ENCODE measurements at regions not wholly inside any gene's neighbourhood (a gene's known extent, or its start where the extent isn't known, plus 50 kb on each side); places are given as distances from the start of the nearest gene placed in this dataset.

DNA sequence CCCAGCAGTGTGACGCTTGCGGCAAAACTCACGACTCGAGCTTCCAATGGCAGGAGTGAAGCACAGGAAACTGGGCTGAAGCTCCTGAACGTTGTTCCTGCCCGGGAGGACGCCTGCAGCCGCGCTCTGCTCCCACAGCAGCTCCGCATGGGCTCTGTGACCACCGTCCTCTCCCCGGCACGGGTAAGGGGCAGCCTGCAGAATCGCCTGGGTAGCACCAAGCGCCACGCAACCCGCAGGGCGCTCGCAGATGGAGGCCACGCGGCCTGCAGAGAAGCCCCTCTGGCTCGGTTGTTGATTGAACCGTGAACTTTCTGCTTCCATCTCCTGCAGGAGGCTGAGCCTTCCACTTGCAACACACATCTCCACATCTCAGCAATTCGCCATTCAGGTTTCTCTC lies 63.3 kb upstream of the ZNF236 start:
- TF ChIP-seq POLR2A (IDR thresholded peaks at IDR 0.05; ENCODE audit: low read depth) (no peak), POLR2AphosphoS5 (IDR thresholded peaks at IDR 0.05) (no peak), EP300 (IDR thresholded peaks at IDR 0.05) (no peak)
- TF ChIP-seq, protein P1, sequence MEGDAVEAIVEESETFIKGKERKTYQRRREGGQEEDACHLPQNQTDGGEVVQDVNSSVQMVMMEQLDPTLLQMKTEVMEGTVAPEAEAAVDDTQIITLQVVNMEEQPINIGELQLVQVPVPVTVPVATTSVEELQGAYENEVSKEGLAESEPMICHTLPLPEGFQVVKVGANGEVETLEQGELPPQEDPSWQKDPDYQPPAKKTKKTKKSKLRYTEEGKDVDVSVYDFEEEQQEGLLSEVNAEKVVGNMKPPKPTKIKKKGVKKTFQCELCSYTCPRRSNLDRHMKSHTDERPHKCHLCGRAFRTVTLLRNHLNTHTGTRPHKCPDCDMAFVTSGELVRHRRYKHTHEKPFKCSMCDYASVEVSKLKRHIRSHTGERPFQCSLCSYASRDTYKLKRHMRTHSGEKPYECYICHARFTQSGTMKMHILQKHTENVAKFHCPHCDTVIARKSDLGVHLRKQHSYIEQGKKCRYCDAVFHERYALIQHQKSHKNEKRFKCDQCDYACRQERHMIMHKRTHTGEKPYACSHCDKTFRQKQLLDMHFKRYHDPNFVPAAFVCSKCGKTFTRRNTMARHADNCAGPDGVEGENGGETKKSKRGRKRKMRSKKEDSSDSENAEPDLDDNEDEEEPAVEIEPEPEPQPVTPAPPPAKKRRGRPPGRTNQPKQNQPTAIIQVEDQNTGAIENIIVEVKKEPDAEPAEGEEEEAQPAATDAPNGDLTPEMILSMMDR (IDR thresholded peaks at IDR 0.05) = no peak
- H3K4me3 ChIP-seq = no peak overlapping the region
- H3K9me3 ChIP-seq = no peaks in the 10 kb centered on the region
- H3K36me3 ChIP-seq = no peaks in the 10 kb centered on the region
- DNase-seq (ENCODE audit: extremely low spot score) = no peak
- 95% methylated on average over 19 of the region's 24 CpGs for WGBS
- no peaks in the 10 kb centered on the region for H3K27me3 ChIP-seq
- intact Hi-C loops (cut with DNase I) = no loop called here
- peaks cover 0 to 16% (median 7%) of the 10 kb centered on the region in 4 donors for H3K4me1 ChIP-seq
- no peak overlapping the region for H3K27ac ChIP-seq (replicated peaks in 1 of 4)

DNA sequence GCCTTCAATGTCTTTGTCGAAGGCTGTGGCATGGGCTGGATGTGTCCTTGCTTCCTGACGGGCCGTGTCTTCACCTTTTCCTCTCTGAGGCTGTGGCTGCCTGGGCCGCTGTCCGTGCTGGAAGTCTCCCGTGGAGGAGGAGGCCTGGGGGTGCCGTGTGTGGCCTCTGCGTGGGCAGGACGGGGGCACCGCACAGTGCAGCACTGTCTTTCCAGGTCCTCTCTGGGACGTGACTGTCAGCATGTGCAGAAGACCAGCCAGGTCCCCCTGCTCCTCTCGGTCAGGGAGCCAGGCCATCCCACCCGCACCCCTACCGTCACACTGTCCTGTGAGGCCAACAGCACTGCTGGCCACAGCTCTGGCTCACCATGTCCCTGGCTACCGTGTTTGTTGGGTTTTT lies 64.4 kb upstream of the ZNF236 start:
- Histone ChIP-seq H3K4me3 (no peak overlapping the region), H3K36me3 (no peaks in the 10 kb centered on the region), H3K27me3 (no peaks in the 10 kb centered on the region), H3K4me1 (peaks cover 0 to 16% (median 7%) of the 10 kb centered on the region in 4 donors), H3K9me3 (no peaks in the 10 kb centered on the region), H3K27ac (replicated peaks in 1 of 4) (peak overlapping the region in 3 of 4 donors; percentile 50 to 63 (median 52))
- 88% methylated on average over 15 of the region's 15 CpGs for WGBS
- DNase-seq (ENCODE audit: extremely low spot score) = no peak
- intact Hi-C loops (cut with DNase I) = no loop called here
- no peak for TF ChIP-seq POLR2A (IDR thresholded peaks at IDR 0.05; ENCODE audit: low read depth)
- no peak for TF ChIP-seq POLR2AphosphoS5 (IDR thresholded peaks at IDR 0.05)
- TF ChIP-seq EP300 (IDR thresholded peaks at IDR 0.05) = no peak

DNA sequence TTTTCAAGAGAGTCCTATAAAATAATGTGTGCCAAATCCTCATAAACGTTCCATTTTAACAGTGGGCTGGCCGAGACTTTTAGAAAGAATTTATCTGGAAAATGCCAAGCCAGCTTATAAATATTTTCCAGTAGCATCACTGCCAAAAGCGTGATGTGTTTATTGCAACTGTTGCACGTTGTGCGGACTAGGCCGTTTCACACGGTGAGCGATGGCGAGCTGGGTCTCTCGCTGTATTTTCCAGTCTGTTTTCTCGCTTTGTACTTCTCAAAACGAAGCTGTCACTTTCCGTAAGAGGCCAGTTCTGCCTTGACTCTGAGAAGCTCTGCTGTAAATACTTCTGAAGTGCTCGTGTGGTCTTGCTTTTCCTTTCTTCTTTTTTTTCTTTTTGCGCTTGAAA lies 65.0 kb upstream of the ZNF236 start:
- no peak overlapping the region for H3K4me3 ChIP-seq
- no peaks in the 10 kb centered on the region for H3K36me3 ChIP-seq

DNA sequence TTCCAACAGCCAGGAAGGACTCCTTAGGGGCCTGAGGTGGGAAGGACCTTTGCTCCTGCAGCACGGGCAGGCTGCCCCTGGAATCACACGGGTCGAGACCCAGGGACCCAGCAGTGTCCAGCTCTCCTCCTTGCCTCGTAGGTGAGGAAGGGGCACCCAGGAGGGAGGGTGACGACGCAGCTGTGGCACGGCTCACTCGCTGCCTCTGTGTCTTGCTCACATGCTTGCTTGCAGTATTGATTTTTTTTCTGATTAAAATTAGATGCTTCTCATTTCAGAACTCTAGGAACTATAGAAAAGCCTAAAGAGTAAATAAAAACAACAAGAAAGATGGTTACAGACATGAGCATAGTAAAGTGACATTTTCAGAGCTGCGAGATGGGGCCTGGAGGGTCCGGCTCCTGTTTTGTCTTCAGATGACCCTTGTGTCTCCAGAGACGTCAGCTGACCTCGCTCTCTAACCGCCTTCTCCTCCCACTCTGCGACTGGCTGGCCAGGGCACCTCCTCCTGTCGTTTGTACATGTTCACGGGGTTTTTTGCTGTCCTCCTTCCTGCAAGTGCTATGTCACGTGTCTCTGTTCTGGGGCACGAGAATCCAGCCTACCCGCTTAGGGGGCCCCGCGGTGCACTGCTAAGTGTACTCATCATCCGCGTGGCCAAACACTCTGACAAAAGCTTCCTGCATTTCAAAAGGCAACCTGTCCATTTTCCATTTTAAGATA lies 65.7 kb upstream of the ZNF236 start:
- 77% methylated on average over 23 of the region's 23 CpGs for WGBS
- intact Hi-C loops (cut with DNase I) = no loop called here
- no peak for DNase-seq (ENCODE audit: extremely low spot score)

More for the DNA sequence above, 65.0 kb upstream of the ZNF236 start:
- Histone ChIP-seq H3K27ac (replicated peaks in 1 of 4) (peak overlapping the region in 3 of 4 donors; percentile 50 to 63 (median 52)), H3K27me3 (no peaks in the 10 kb centered on the region), H3K9me3 (no peaks in the 10 kb centered on the region), H3K4me1 (peaks cover 0 to 16% (median 7%) of the 10 kb centered on the region in 4 donors)
- TF ChIP-seq POLR2AphosphoS5 (IDR thresholded peaks at IDR 0.05) = no peak
- TF ChIP-seq EP300 (IDR thresholded peaks at IDR 0.05) = no peak
- TF ChIP-seq, protein P1 (IDR thresholded peaks at IDR 0.05) = no peak
- TF ChIP-seq POLR2A (IDR thresholded peaks at IDR 0.05; ENCODE audit: low read depth) = no peak
- intact Hi-C loops (cut with DNase I) = no loop called here
- DNase-seq (ENCODE audit: extremely low spot score) = no peak
- 41% methylated on average over 15 of the region's 15 CpGs for WGBS

DNA sequence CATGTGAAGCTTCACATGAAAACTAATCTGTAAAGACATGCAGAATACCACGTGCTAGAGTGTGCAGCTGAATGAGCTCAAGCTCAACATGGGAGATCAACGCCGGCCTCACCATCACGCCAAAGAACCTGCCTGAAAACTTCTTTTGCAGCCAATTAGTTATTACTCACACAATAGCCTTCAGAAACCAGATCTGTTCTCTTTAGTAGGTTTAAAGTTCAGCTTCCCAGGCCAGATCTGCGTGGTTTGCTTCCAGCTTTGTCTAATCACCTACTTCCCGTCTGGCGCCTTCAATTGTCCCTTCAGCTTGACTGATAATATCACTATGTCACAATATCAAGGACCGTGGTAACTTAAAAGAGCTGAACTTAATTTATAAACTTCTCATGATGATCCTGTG lies 68.0 kb upstream of the ZNF236 start:
- TF ChIP-seq POLR2AphosphoS5 (IDR thresholded peaks at IDR 0.05) (no peak), POLR2A (IDR thresholded peaks at IDR 0.05; ENCODE audit: low read depth) (no peak), EP300 (IDR thresholded peaks at IDR 0.05) (no peak)
- TF ChIP-seq, protein P1 (IDR thresholded peaks at IDR 0.05) = no peak
- 71% methylated on average over 8 of the region's 8 CpGs for WGBS
- Histone ChIP-seq H3K9me3 (peaks cover 0 to 23% (median 10%) of the 10 kb centered on the region in 4 donors), H3K4me3 (no peak overlapping the region), H3K27me3 (no peaks in the 10 kb centered on the region), H3K27ac (replicated peaks in 1 of 4) (no peak overlapping the region), H3K36me3 (no peaks in the 10 kb centered on the region), H3K4me1 (peaks cover 0 to 16% (median 7%) of the 10 kb centered on the region in 4 donors)
- intact Hi-C loops (cut with DNase I) = no loop called here
- DNase-seq (ENCODE audit: extremely low spot score) = no peak

More for the DNA sequence above, 65.7 kb upstream of the ZNF236 start:
- Histone ChIP-seq H3K4me3 (no peak overlapping the region), H3K27ac (replicated peaks in 1 of 4) (peak overlapping the region in 3 of 4 donors; percentile 50 to 63 (median 52)), H3K9me3 (peaks cover 0 to 4% (median under 1%) of the 10 kb centered on the region in 4 donors), H3K4me1 (peaks cover 0 to 16% (median 7%) of the 10 kb centered on the region in 4 donors), H3K36me3 (no peaks in the 10 kb centered on the region), H3K27me3 (no peaks in the 10 kb centered on the region)
- TF ChIP-seq POLR2AphosphoS5 (IDR thresholded peaks at IDR 0.05) (no peak), EP300 (IDR thresholded peaks at IDR 0.05) (no peak), POLR2A (IDR thresholded peaks at IDR 0.05; ENCODE audit: low read depth) (no peak)
- TF ChIP-seq, protein P1 (IDR thresholded peaks at IDR 0.05) = no peak
